Stomach (tissue), 8 donors: ENCODE measurements at regions not wholly inside any gene's neighbourhood (a gene's known extent, or its start where the extent isn't known, plus 50 kb on each side); places are given as distances from the start of the nearest gene placed in this dataset.

Source experiments
- DNase-seq, 2 donors: peaks; one replicate each; pipeline versions ENCODE4 v3.0.0 to v3.0.0-alpha.2; 2013 to 2019
- H3K27ac ChIP-seq, 5 donors: fragments of 200-600 bp in 4 of 5; sonication (generic) in 4 of 5; one replicate each; pipeline ENCODE4 v1.5.1; 2013 to 2019; ENCODE audit warnings: mild to moderate bottlenecking in 1 of 5, moderate library complexity in 1 of 5
- H3K27me3 ChIP-seq, 3 donors: fragments of 200-600 bp; sonication (generic); one replicate each; pipeline ENCODE4 v1.5.1; 2017 to 2019; ENCODE audit warnings: mixed run types in 1 of 3
- H3K36me3 ChIP-seq, 4 donors: fragments of 200-600 bp; sonication (generic); 1 replicate in 3 of 4; 2 replicates in 1 of 4; pipeline ENCODE4 v1.5.1; 2016 to 2019
- H3K4me1 ChIP-seq, 4 donors: fragments of 200-600 bp; sonication (generic); one replicate each; pipeline ENCODE4 v1.5.1; 2016 to 2019
- H3K4me3 ChIP-seq, 4 donors: fragments of 200-600 bp; sonication (generic) in 3 of 4; one replicate each; pipeline ENCODE4 v1.5.1; 2016 to 2019; ENCODE audit warnings: mild to moderate bottlenecking in 1 of 4
- H3K9me3 ChIP-seq, 4 donors: fragments of 200-600 bp; sonication (generic); one replicate each; pipeline ENCODE4 v1.5.1; 2016 to 2019
- CTCF ChIP-seq, 7 experiments: fragments of 450-650 bp in 4 of 7; fragments of 200-600 bp in 3 of 7; sonication (generic) in 3 of 7; IDR thresholded peaks; one replicate each; pipeline ENCODE4 v1.5.1; 2016 to 2019; ENCODE audit warnings: antibody characterized with exemption in 7 of 7, control low read depth in 2 of 7, mild to moderate bottlenecking in 1 of 7
- EP300 ChIP-seq: sonication (generic); formaldehyde crosslinking; IDR thresholded peaks from one replicate; pipeline ENCODE4 v1.6.1; 2017; ENCODE audit warnings: antibody characterized with exemption
- POLR2A ChIP-seq, 4 donors: fragments of 450-650 bp; IDR thresholded peaks; one replicate each; pipeline ENCODE4 v1.6.1; 2016; ENCODE audit warnings: antibody characterized with exemption in 4 of 4, control low read depth in 2 of 4, mild to moderate bottlenecking in 1 of 4, moderate library complexity in 1 of 4
- POLR2AphosphoS5 ChIP-seq, 3 donors: sonication (generic); formaldehyde crosslinking; IDR thresholded peaks; one replicate each; pipeline ENCODE4 v1.6.1; 2016; ENCODE audit warnings: antibody characterized with exemption in 3 of 3
- WGBS, 5 donors: extraction: QIAGEN DNeasy Blood & Tissue Kit in 3 of 5; methylation state at CpG; one replicate each; pipeline versions ENCODE4 v1.1.5 to v1.1.7; 2013 to 2018; 5-methylcytosine and 5-hydroxymethylcytosine counted together
- intact Hi-C: fragments of 100-400 bp; cut with DNase I; formaldehyde crosslinking; loops from one replicate; pipeline ENCODE4 v1.15.1; 2023; ENCODE audit warnings: low total_unique reads
- donor health status: healthy with polysubstance abuse.
- donor health status: Bipolar disorder and iron deficiency.
- donor health status: healthy.

- no peak for TF ChIP-seq CTCF (IDR thresholded peaks at IDR 0.05)
- no peak for TF ChIP-seq POLR2AphosphoS5 (IDR thresholded peaks at IDR 0.05)
- TF ChIP-seq EP300 = no peak
- TF ChIP-seq POLR2A (IDR thresholded peaks at IDR 0.05) = no peak
- WGBS, 5 donors = 11 to 73% (median 63%) methylated on average over 1 of the region's 1 CpG
Observed at GRCh38 chrX:17206584-17206983, 168.4 kb upstream of the NHS start.

GRCh38 chrX:17214962-17215361 is 160.0 kb upstream of the NHS start:
- H3K36me3 ChIP-seq = no peaks in the 10 kb centered on the region
- intact Hi-C loops = no loop called here
- H3K27me3 ChIP-seq = no peaks in the 10 kb centered on the region
- no peak for DNase-seq
- no peak overlapping the region for H3K27ac ChIP-seq
- 69 to 90% (median 89%) methylated on average over 4 of the region's 4 CpGs for WGBS, 5 donors
- H3K4me1 ChIP-seq = no peaks in the 10 kb centered on the region
- TF ChIP-seq CTCF (IDR thresholded peaks at IDR 0.05) (no peak), EP300 (no peak), POLR2A (IDR thresholded peaks at IDR 0.05) (no peak), POLR2AphosphoS5 (IDR thresholded peaks at IDR 0.05) (no peak)
- no peak overlapping the region for H3K4me3 ChIP-seq
- peaks cover 0 to 38% (median 12%) of the 10 kb centered on the region in 4 donors for H3K9me3 ChIP-seq

More at GRCh38 chrX:17206584-17206983, 168.4 kb upstream of the NHS start:
- DNase-seq = no peak
- Histone ChIP-seq H3K4me1 (no peaks in the 10 kb centered on the region), H3K27ac (no peak overlapping the region), H3K36me3 (no peaks in the 10 kb centered on the region), H3K27me3 (no peaks in the 10 kb centered on the region), H3K9me3 (peaks cover 0 to 20% (median 6%) of the 10 kb centered on the region in 4 donors), H3K4me3 (no peak overlapping the region)
- intact Hi-C loops = no loop called here

- H3K36me3 ChIP-seq = no peaks in the 10 kb centered on the region
- DNase-seq = no peak
Observed at GRCh38 chrX:17226736-17227135, 148.3 kb upstream of the NHS start.

GRCh38 chrX:17237146-17237545 is 137.9 kb upstream of the NHS start:
- TF ChIP-seq POLR2AphosphoS5 (IDR thresholded peaks at IDR 0.05) (no peak), POLR2A (IDR thresholded peaks at IDR 0.05) (no peak), EP300 (no peak), CTCF (IDR thresholded peaks at IDR 0.05) (no peak)
- no peaks in the 10 kb centered on the region for H3K27me3 ChIP-seq
- no peaks in the 10 kb centered on the region for H3K36me3 ChIP-seq
- intact Hi-C loops = no loop called here
- no peak overlapping the region for H3K27ac ChIP-seq
- H3K9me3 ChIP-seq = no peaks in the 10 kb centered on the region
- no peak for DNase-seq
- no peaks in the 10 kb centered on the region for H3K4me1 ChIP-seq
- 69 to 84% (median 75%) methylated on average over 5 of the region's 5 CpGs for WGBS, 5 donors
- no peak overlapping the region for H3K4me3 ChIP-seq

More at GRCh38 chrX:17226736-17227135, 148.3 kb upstream of the NHS start:
- intact Hi-C loops = no loop called here
- Histone ChIP-seq H3K9me3 (no peaks in the 10 kb centered on the region), H3K4me1 (no peaks in the 10 kb centered on the region), H3K27me3 (no peaks in the 10 kb centered on the region), H3K4me3 (no peak overlapping the region), H3K27ac (no peak overlapping the region)
- TF ChIP-seq CTCF (IDR thresholded peaks at IDR 0.05) = no peak
- no peak for TF ChIP-seq EP300
- no peak for TF ChIP-seq POLR2AphosphoS5 (IDR thresholded peaks at IDR 0.05)
- TF ChIP-seq POLR2A (IDR thresholded peaks at IDR 0.05) = no peak
